GM18873 (cell line): ENCODE measurements at regions not wholly inside any gene's neighbourhood (a gene's known extent, or its start where the extent isn't known, plus 50 kb on each side); places are given as distances from the start of the nearest gene placed in this dataset.
"Not testable (repeated sequence)": the region's sequence is repeated elsewhere in the genome, so short reads cannot be mapped to it uniquely, and the experiment has no call there.

ENCODE experiments used
- ATAC-seq: cut with Tn5 transposase; IDR thresholded peaks from one replicate; pipeline ENCODE4 v1.9.1; 2021; ENCODE audit warnings: mild to moderate bottlenecking, moderate library complexity, moderate number of reproducible peaks; ENCODE audit not compliant: unreplicated experiment, low FRiP score

- no peak for ATAC-seq
These were observed 54.3 kb upstream of the ITGB1 start for GRCh38 chr10:33012306-33012705.

- no peak for ATAC-seq
These were observed 52.4 kb upstream of the ITGB1 start for GRCh38 chr10:33010132-33011037.

- no peak for ATAC-seq
These were observed 51.5 kb upstream of the ITGB1 start for GRCh38 chr10:33009244-33010131.

- no peak for ATAC-seq
These were observed 50.6 kb upstream of the ITGB1 start for GRCh38 chr10:33008499-33009243.

GRCh38 chr10:33007731-33008381 lies 49.8 kb upstream of the ITGB1 start:
- ATAC-seq: not testable (repeated sequence)
